ENCODE measurements at regions not wholly inside any gene's neighbourhood (a gene's known extent, or its start where the extent isn't known, plus 50 kb on each side); places are given as distances from the start of the nearest gene placed in this dataset.

GRCh38 chr13:66207610-66208009 lies 1022.5 kb downstream of the PCDH9 start:
- in situ Hi-C loops (cut with MboI; ENCODE audit: low pct_unique_long_range_greater_than_20kb, low sequenced_read_pairs, unreplicated experiment): no loop called here
- TF ChIP-seq CTCF (IDR thresholded peaks at IDR 0.05; ENCODE audit: extremely low read depth, insufficient read depth, missing control alignments): no peak
- no peak for DNase-seq (ENCODE audit: low spot score)

GRCh38 chr13:66205807-66206206 lies 1024.3 kb downstream of the PCDH9 start:
- no peak for TF ChIP-seq CTCF (IDR thresholded peaks at IDR 0.05; ENCODE audit: extremely low read depth, insufficient read depth, missing control alignments)
- in situ Hi-C loops (cut with MboI; ENCODE audit: low pct_unique_long_range_greater_than_20kb, low sequenced_read_pairs, unreplicated experiment): no loop called here
- no peak for DNase-seq (ENCODE audit: low spot score)

- in situ Hi-C loops (cut with MboI; ENCODE audit: low pct_unique_long_range_greater_than_20kb, low sequenced_read_pairs, unreplicated experiment): no loop called here
- TF ChIP-seq CTCF (IDR thresholded peaks at IDR 0.05; ENCODE audit: extremely low read depth, insufficient read depth, missing control alignments): no peak
- no peak for DNase-seq (ENCODE audit: low spot score)
Measured at GRCh38 chr13:66200555-66200954, 1029.6 kb downstream of the PCDH9 start.

- TF ChIP-seq CTCF (IDR thresholded peaks at IDR 0.05; ENCODE audit: extremely low read depth, insufficient read depth, missing control alignments): no peak
- in situ Hi-C loops (cut with MboI; ENCODE audit: low pct_unique_long_range_greater_than_20kb, low sequenced_read_pairs, unreplicated experiment): no loop called here
- no peak for DNase-seq (ENCODE audit: low spot score)
Measured at GRCh38 chr13:66195238-66195637, 1034.9 kb downstream of the PCDH9 start.

- no peak for DNase-seq (ENCODE audit: low spot score)
- TF ChIP-seq CTCF (IDR thresholded peaks at IDR 0.05; ENCODE audit: extremely low read depth, insufficient read depth, missing control alignments): no peak
- in situ Hi-C loops (cut with MboI; ENCODE audit: low pct_unique_long_range_greater_than_20kb, low sequenced_read_pairs, unreplicated experiment): no loop called here
Measured at GRCh38 chr13:66189986-66190385, 1040.2 kb downstream of the PCDH9 start.

- DNase-seq (ENCODE audit: low spot score): no peak
- TF ChIP-seq CTCF (IDR thresholded peaks at IDR 0.05; ENCODE audit: extremely low read depth, insufficient read depth, missing control alignments): no peak
- in situ Hi-C loops (cut with MboI; ENCODE audit: low pct_unique_long_range_greater_than_20kb, low sequenced_read_pairs, unreplicated experiment): no loop called here
Measured at GRCh38 chr13:66180836-66181235, 1049.3 kb downstream of the PCDH9 start.

- TF ChIP-seq CTCF (IDR thresholded peaks at IDR 0.05; ENCODE audit: extremely low read depth, insufficient read depth, missing control alignments): no peak
- in situ Hi-C loops (cut with MboI; ENCODE audit: low pct_unique_long_range_greater_than_20kb, low sequenced_read_pairs, unreplicated experiment): no loop called here
- DNase-seq (ENCODE audit: low spot score): no peak
Measured at GRCh38 chr13:66171920-66172319, 1058.2 kb downstream of the PCDH9 start.

Measured in GM13977 (cell line).